GM23338 (cell line): ENCODE measurements at regions not wholly inside any gene's neighbourhood (a gene's known extent, or its start where the extent isn't known, plus 50 kb on each side); places are given as distances from the start of the nearest gene placed in this dataset.

Source experiments
- ATAC-seq: fragments of 200-7000 bp; cut with Tn5 transposase; 3 replicates; pipeline ENCODE4 v1.9.1; 2020
- DNase-seq: peaks from one replicate; pipeline ENCODE4 v3.0.0-alpha.2; 2015; ENCODE audit warnings: low spot score
- H2AFZ ChIP-seq: fragments of 200-600 bp; sonication (generic); 2 replicates; pipeline ENCODE4 v1.8.0; 2016; ENCODE audit warnings: antibody characterized with exemption, mild to moderate bottlenecking, moderate library complexity
- H3F3A ChIP-seq: fragments of 200-600 bp; sonication (generic); replicated peaks from 2 replicates; pipeline ENCODE4 v1.8.0; 2017; ENCODE audit warnings: antibody characterized with exemption, mixed run types, low read depth
- H3K27ac ChIP-seq: fragments of 200-600 bp; sonication (generic); 2 replicates; pipeline ENCODE4 v1.6.1; 2016; ENCODE audit warnings: low read depth
- H3K27me3 ChIP-seq: fragments of 200-600 bp; sonication (generic); 2 replicates; pipeline ENCODE4 v1.8.0; 2016; ENCODE audit warnings: mild to moderate bottlenecking, mixed run types, moderate library complexity; ENCODE audit not compliant: insufficient read depth
- H3K36me3 ChIP-seq: fragments of 200-600 bp; sonication (generic); 2 replicates; pipeline ENCODE4 v1.8.0; 2016; ENCODE audit warnings: mild to moderate bottlenecking; ENCODE audit not compliant: insufficient read depth
- H3K4me1 ChIP-seq: fragments of 200-600 bp; sonication (generic); 2 replicates; pipeline ENCODE4 v1.8.0; 2016; ENCODE audit warnings: mild to moderate bottlenecking, moderate library complexity; ENCODE audit not compliant: insufficient read depth
- H3K4me2 ChIP-seq: fragments of 200-600 bp; sonication (generic); 2 replicates; pipeline ENCODE4 v1.7.1; 2017; ENCODE audit warnings: mixed run types
- H3K4me3 ChIP-seq: fragments of 200-600 bp; sonication (generic); 2 replicates; pipeline ENCODE4 v1.6.1; 2016; ENCODE audit warnings: mixed run types
- H3K79me2 ChIP-seq: fragments of 200-600 bp; sonication (generic); replicated peaks from 2 replicates; pipeline ENCODE4 v1.8.0; 2017; ENCODE audit warnings: mild to moderate bottlenecking; ENCODE audit not compliant: insufficient read depth
- H3K9me2 ChIP-seq: fragments of 200-600 bp; sonication (generic); 2 replicates; pipeline ENCODE4 v1.8.0; 2017; ENCODE audit not compliant: insufficient read depth
- H4K20me1 ChIP-seq: fragments of 200-600 bp; sonication (generic); replicated peaks from 2 replicates; pipeline ENCODE4 v1.8.0; 2017; ENCODE audit warnings: mild to moderate bottlenecking; ENCODE audit not compliant: insufficient read depth
- H3K27ac Mint-ChIP-seq: 2 replicates; pipeline ENCODE4 v1.8.0; 2020; ENCODE audit warnings: inconsistent platforms, mild to moderate bottlenecking, moderate library complexity, mixed read lengths
- H3K27me3 Mint-ChIP-seq: 3 replicates; pipeline ENCODE4 v1.8.0; 2022; ENCODE audit warnings: low read depth, mild to moderate bottlenecking, moderate library complexity, mixed read lengths, inconsistent platforms; ENCODE audit not compliant: insufficient read depth, poor library complexity
- H3K36me3 Mint-ChIP-seq: 3 replicates; pipeline ENCODE4 v1.8.0; 2021; ENCODE audit warnings: low read depth, mild to moderate bottlenecking, inconsistent platforms, moderate library complexity, mixed read lengths
- H3K4me1 Mint-ChIP-seq: 3 replicates; pipeline ENCODE4 v1.8.0; 2020; ENCODE audit warnings: mild to moderate bottlenecking, inconsistent platforms, mixed read lengths
- H3K4me3 Mint-ChIP-seq: 3 replicates; pipeline ENCODE4 v1.8.0; 2021; ENCODE audit warnings: moderate library complexity, mild to moderate bottlenecking, inconsistent platforms, mixed read lengths
- H3K9me3 Mint-ChIP-seq: 3 replicates; pipeline ENCODE4 v1.8.0; 2020; ENCODE audit warnings: moderate library complexity, mild to moderate bottlenecking, inconsistent platforms, mixed read lengths
- CREB1 ChIP-seq: fragments of 250-450 bp; sonication (Bioruptor Pico); IDR thresholded peaks from 2 replicates; pipeline ENCODE4 v1.5.0; 2020; ENCODE audit warnings: low read depth, mild to moderate bottlenecking, moderate library complexity
- CTCF ChIP-seq, 2 experiments: fragments of 200-600 bp in 1 of 2; sonication (generic) in 1 of 2; conservative IDR thresholded peaks; 2 replicates each; pipeline versions ENCODE4 v1.5.1 to v1.6.1; 2016 to 2017; ENCODE audit warnings: antibody characterized with exemption in 2 of 2, low read depth in 2 of 2, mild to moderate bottlenecking in 2 of 2, moderate library complexity in 1 of 2
- ETS1 ChIP-seq: IDR thresholded peaks from 2 replicates; pipeline ENCODE4 v1.6.1; 2016; ENCODE audit warnings: antibody characterized with exemption
- EZH2 ChIP-seq: fragments of 200-600 bp; sonication (generic); IDR thresholded peaks from one replicate; pipeline ENCODE4 v1.8.0; 2017; ENCODE audit warnings: antibody characterized with exemption, mild to moderate bottlenecking, low read depth; ENCODE audit not compliant: unreplicated experiment
- EZH2phosphoT487 ChIP-seq: fragments of 200-600 bp; sonication (generic); IDR thresholded peaks from one replicate; pipeline ENCODE4 v1.8.1; 2018; ENCODE audit warnings: antibody characterized with exemption; ENCODE audit not compliant: unreplicated experiment
- JUNB ChIP-seq: IDR thresholded peaks from one replicate; pipeline ENCODE4 v1.6.1; 2016; ENCODE audit warnings: antibody characterized with exemption; ENCODE audit not compliant: unreplicated experiment
- NANOG ChIP-seq: IDR thresholded peaks from 2 replicates; pipeline ENCODE4 v1.6.1; 2016; ENCODE audit warnings: antibody characterized with exemption, borderline replicate concordance
- POLR2AphosphoS5 ChIP-seq: IDR thresholded peaks from 2 replicates; pipeline ENCODE4 v1.6.1; 2016; ENCODE audit warnings: antibody characterized with exemption, low read depth
- REST ChIP-seq: IDR thresholded peaks from one replicate; pipeline ENCODE4 v1.6.1; 2018; ENCODE audit warnings: antibody characterized with exemption; ENCODE audit not compliant: unreplicated experiment
- STAT1 ChIP-seq: IDR thresholded peaks from one replicate; pipeline ENCODE4 v1.6.1; 2016; ENCODE audit warnings: antibody characterized with exemption; ENCODE audit not compliant: unreplicated experiment
- ZNF114 ChIP-seq: fragments of 250-450 bp; sonication (Bioruptor Pico); IDR thresholded peaks from 2 replicates; pipeline ENCODE4 v1.5.0; 2020; ENCODE audit warnings: mild to moderate bottlenecking, moderate library complexity
- ZNF331 ChIP-seq: fragments of 250-450 bp; sonication (Bioruptor Pico); IDR thresholded peaks from 2 replicates; pipeline ENCODE4 v1.5.0; 2020; ENCODE audit warnings: low read depth, mild to moderate bottlenecking, moderate library complexity
- ZNF462 ChIP-seq: fragments of 250-450 bp; sonication (Bioruptor Pico); IDR thresholded peaks from 2 replicates; pipeline ENCODE4 v1.5.0; 2020; ENCODE audit warnings: mild to moderate bottlenecking, moderate library complexity

GRCh38 chr2:62296034-62296831, 100.3 kb downstream of the B3GNT2 start:
- H4K20me1 ChIP-seq = no peaks in the 10 kb centered on the region
- no peak overlapping the region for H3K27ac Mint-ChIP-seq

More at GRCh38 chr2:62296034-62296831, 100.3 kb downstream of the B3GNT2 start:
- Histone ChIP-seq H3K4me2 (no peak overlapping the region), H3K27ac (no peak overlapping the region), H3K27me3 (no peaks in the 10 kb centered on the region), H3K9me2 (peaks cover 3% of the 10 kb centered on the region; the same call in 1 of the 2 replicates), H3K79me2 (no peaks in the 10 kb centered on the region), H3K4me1 (peaks cover 4% of the 10 kb centered on the region; the same call in 1 of the 2 replicates), H3K4me3 (no peak overlapping the region), H2AFZ (no peak overlapping the region), H3K36me3 (no peaks in the 10 kb centered on the region), H3F3A (no peaks in the 10 kb centered on the region)
- ATAC-seq = no peak
- no peak for TF ChIP-seq EZH2
- TF ChIP-seq NANOG = no peak
- TF ChIP-seq CTCF (conservative IDR thresholded peaks at IDR 0.05; ENCODE audit: low read depth in 2 of 2) = no peak
- TF ChIP-seq ZNF114 (CRISPR knock-in tag) = no peak
- no peak for TF ChIP-seq POLR2AphosphoS5
- no peak for TF ChIP-seq CREB1
- TF ChIP-seq ZNF462 (CRISPR knock-in tag) = no peak
- TF ChIP-seq EZH2phosphoT487 = no peak
- no peak for TF ChIP-seq REST
- TF ChIP-seq ZNF331 = no peak
- no peak for TF ChIP-seq JUNB
- no peak for TF ChIP-seq ETS1
- no peak for TF ChIP-seq STAT1
- peaks cover 7% of the 10 kb centered on the region; the same call in 2 of the 3 replicates for H3K4me1 Mint-ChIP-seq
- H3K4me3 Mint-ChIP-seq = no peak overlapping the region
- H3K36me3 Mint-ChIP-seq = no peaks in the 10 kb centered on the region
- peaks cover 2% of the 10 kb centered on the region for H3K27me3 Mint-ChIP-seq
- H3K9me3 Mint-ChIP-seq = no peaks in the 10 kb centered on the region; the same call in 2 of the 3 replicates
- no peak for DNase-seq
